ENCODE measurements at regions not wholly inside any gene's neighbourhood (a gene's known extent, or its start where the extent isn't known, plus 50 kb on each side); places are given as distances from the start of the nearest gene placed in this dataset.
"Not testable (repeated sequence)": the region's sequence is repeated elsewhere in the genome, so short reads cannot be mapped to it uniquely, and the experiment has no call there.

- DNase-seq (ENCODE audit: low read depth, low spot score) = no peak
Observed at GRCh38 chr3:161691677-161692076, 195.1 kb downstream of the OTOL1 start.

GRCh38 chr3:161694682-161695564, 198.3 kb downstream of the OTOL1 start:
- DNase-seq (ENCODE audit: low read depth, low spot score) = no peak

DNA sequence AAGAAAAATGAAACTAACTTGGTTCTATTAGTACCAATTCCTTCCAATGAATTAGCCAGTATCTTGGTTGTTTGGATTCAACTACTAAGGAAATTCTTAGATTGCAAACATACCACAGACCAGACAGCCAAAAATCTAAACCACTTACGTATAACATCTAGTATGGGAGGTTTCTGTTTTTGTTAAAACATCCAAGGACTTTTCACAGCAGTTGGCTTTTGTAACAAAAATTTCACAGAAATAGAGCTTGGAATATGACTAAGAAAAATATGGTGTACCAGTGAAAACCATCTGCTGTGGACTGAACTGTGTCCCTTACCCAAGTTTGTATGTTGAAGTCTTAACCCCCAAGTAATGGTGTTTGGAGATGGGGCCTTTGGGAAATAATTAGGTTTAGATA, 199.2 kb downstream of the OTOL1 start:
- DNase-seq (ENCODE audit: low read depth, low spot score) = no peak

- no peak for DNase-seq (ENCODE audit: low read depth, low spot score)
Observed at GRCh38 chr3:161700998-161701397, 204.4 kb downstream of the OTOL1 start.

GRCh38 chr3:161707253-161707652, 210.6 kb downstream of the OTOL1 start:
- DNase-seq (ENCODE audit: low read depth, low spot score) = not testable (repeated sequence)

DNA sequence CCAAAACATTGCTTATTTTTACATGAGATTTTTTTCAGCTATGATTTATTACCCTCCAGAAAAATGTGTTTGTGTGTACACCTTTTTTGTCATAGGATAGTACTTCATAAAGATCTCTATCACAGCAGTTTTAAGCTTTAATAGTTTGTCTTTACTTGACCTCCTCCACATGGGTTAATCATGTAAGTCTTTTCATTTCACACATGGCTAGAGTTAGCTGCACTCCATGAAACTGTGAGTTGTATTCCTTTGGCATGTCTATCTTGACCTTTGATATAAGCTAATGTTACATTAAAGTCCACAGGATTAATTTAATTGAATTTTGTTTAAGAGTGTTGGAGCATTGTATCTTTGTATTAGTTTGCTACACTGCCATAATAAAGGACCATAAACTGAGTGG, 217.1 kb downstream of the OTOL1 start:
- DNase-seq (ENCODE audit: low read depth, low spot score) = no peak

DNA sequence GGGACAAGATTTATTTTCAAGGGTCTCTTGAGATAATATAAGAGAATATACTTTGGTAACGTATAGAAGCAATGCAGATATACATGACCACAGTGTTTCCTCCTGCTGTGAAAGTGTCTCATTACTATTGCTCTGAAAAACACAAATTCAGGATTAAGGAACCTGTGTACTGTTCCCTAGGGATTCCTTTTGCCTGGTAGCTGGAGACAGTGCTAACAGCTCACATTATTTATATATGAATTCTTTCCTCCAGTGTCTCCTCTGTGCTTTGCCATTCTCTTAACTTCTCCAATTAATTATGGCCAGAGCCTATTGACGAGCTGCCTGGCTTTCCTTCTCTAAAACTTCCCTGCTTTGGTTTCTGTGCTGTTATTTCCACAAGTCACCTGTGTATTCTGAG, 235.4 kb downstream of the OTOL1 start:
- DNase-seq (ENCODE audit: low read depth, low spot score) = no peak

GRCh38 chr3:161737171-161737570, 240.6 kb downstream of the OTOL1 start:
- DNase-seq (ENCODE audit: low read depth, low spot score) = no peak

DNA sequence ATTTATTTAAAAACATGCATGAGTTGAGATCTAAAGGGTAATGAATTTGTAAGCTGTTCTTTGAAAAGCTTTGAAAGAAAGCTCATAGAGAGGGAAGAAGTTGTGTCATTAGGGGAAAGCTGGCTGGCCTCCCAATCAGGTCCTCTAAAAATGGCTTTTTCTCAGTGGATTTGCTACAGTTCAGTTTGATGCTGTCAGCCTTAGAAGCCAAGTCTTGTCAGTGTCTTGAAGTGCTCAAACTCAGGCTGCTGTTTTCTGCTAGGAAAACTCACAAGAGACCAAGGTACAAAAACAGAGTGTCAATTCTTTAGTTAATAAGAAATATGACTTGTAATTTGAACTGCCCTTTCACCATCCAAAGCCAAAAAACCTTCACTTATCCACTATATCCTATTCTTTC, 243.8 kb downstream of the OTOL1 start:
- no peak for DNase-seq (ENCODE audit: low read depth, low spot score)

GRCh38 chr3:161744366-161744765, 247.8 kb downstream of the OTOL1 start:
- no peak for DNase-seq (ENCODE audit: low read depth, low spot score)

DNA sequence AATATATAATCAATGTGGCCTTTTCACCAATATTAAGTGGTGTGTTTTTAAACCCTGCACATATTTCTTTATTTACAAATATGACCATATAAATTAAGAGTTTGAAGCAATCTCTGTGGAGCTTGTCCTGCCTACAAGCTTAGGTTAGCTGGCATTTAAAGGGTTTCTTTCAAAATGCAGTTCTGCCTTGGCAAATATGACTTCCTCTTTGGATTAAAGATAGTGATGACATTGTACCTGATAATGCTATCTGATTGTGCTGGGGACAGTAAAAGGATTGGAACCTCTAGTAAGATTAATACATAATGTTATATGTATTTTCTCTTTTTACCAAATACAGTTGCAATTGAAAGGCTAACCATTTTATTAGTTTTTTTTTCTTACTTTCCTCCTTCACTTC, 249.1 kb downstream of the OTOL1 start:
- no peak for DNase-seq (ENCODE audit: low read depth, low spot score)

DNA sequence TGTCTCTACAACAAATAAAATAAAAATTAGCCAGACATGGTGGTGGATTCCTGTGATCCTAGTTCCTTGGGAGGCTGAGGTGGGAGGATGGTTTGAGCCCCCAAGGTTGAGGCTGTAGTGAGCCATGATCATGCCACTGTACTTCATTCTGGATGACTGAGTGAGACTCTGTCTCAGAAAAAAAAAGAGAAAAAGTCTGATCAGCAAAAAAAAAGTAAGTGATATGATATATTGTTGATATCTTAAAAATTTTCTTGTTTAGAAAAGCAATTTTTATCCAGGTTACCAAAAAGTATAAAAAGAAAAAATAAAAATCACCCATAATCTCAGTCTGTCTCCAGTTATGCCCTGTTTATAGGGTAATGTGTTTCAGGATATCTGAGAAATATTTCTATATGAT, 251.4 kb downstream of the OTOL1 start:
- no peak for DNase-seq (ENCODE audit: low read depth, low spot score)

GRCh38 chr3:161754420-161755053, 257.9 kb downstream of the OTOL1 start:
- no peak for DNase-seq (ENCODE audit: low read depth, low spot score)

DNA sequence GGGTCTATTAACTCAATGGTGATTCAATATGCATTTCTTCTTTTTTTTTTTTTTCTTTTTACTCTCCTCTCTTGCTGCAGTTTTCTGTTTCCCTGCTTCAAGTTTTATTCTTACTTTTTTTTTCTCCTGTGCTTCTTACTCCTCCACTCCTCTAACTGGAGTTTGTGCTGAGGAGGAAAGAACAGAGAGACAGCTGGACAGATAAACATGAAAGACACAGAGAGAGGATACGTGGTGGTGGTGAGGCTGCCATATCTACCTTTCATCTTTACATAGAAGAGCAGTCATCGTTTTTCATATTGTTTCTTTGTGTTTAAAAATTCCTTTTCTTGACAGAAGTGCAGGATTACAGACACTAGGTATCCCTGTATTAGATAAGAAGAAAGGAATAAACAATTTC, 262.8 kb downstream of the OTOL1 start:
- DNase-seq (ENCODE audit: low read depth, low spot score) = no peak

GRCh38 chr3:161766331-161766730, 269.7 kb downstream of the OTOL1 start:
- DNase-seq (ENCODE audit: low read depth, low spot score) = no peak

- DNase-seq (ENCODE audit: low read depth, low spot score) = no peak
Observed at GRCh38 chr3:161770484-161771386, 274.1 kb downstream of the OTOL1 start.

DNA sequence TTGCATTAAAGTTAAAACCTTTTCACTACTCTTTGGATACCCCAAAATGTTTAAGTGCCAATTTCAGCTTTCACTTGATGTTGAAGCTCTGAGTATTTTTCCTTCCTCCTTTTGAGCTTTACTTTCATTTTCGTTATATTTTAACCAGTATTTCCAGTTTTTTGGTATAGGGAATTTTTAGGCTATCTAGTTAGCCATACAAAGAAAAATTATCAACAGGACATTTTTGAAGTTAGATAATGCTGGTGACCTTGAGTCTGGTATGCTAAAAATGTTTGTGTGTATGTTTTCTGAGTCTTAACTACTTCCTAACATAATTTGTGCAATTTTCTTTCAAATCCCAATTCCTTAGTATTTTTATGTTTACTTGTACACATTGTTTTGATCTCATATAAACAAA, 284.8 kb downstream of the OTOL1 start:
- DNase-seq (ENCODE audit: low read depth, low spot score) = no peak

DNA sequence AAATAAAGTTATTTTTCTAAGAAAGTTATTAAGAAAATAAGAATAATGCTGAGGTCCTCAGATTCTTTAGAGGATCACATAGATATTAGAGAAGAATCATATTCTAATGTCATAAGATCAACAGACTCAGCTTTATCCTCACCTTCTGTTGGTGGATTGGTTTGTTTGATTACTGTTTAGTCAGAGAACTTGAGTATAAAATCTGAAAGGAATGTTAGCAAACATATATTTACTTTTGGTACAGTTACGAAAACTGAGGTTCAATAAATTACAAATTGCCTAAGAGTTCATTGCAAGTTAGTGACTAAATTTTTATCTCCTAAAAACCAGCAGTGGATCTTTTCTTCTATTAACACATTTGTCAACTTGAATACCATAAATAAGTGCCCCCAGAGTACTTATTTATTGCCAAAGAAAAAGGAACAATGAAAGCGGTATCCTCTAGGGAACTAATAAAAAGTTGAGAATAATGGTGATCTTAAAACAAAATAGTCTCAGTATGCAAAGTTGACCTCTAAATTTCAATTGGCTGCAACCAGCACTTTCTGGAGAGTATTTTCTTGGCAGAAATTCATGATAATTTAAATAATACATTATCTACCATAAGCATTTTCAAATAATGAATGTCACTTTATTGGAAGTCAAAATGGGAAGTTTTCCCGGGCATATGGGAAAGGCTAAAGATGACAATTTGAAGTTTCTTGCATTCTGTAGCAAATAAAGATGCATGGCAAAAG, 296.8 kb downstream of the OTOL1 start:
- no peak for DNase-seq (ENCODE audit: low read depth, low spot score)

GRCh38 chr3:161794551-161794950, 297.9 kb downstream of the OTOL1 start:
- no peak for DNase-seq (ENCODE audit: low read depth, low spot score)

DNA sequence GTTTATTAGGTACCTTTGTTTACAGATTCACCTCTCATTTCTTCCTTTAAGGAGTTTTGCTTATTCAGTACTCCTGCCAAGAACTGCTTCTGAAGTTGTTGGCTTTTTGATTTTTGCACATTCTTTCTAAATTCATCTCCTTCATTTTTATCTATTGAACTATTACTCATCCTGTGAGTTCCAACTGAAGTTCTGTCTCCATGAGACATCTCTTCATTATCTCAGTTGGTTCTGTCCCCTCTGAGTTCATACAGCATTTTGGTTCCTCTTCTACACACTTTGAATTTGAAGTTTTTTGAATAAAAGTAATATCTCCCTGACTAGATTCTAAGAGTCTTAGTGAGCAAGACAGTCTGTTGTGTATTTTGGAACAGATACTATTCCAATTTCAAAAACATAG, 299.7 kb downstream of the OTOL1 start:
- DNase-seq (ENCODE audit: low read depth, low spot score) = no peak

DNA sequence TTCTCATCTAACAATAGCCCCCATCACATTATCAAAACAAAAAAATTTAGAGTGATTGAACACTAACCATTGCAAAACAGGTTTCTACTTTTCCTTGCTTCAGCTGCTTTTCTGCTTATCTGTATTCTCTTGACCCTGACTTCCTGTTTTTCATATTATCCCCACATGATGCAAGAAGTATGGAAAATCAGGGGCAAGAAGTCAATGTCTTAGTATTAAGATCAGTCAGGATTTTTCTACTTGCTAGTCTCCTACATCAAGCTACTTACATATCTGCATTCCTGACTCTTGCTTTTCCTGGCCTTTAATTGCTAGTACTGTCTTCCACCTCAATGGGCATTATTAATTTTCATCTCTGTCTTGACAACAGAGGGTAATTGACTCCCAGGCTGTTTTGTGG, 300.2 kb downstream of the OTOL1 start:
- no peak for DNase-seq (ENCODE audit: low read depth, low spot score)
